SK-N-SH treated with all-trans-retinoic acid at 6 μM for 48 hours (cell line): ENCODE measurements at regions not wholly inside any gene's neighbourhood (a gene's known extent, or its start where the extent isn't known, plus 50 kb on each side); places are given as distances from the start of the nearest gene placed in this dataset.

Source experiments
- ATAC-seq: fragments of 200-7000 bp; cut with Tn5 transposase; 3 replicates; pipeline ENCODE4 v1.9.1; 2020; ENCODE audit warnings: mild to moderate bottlenecking, moderate library complexity
- ARNTL ChIP-seq: fragments of 450-650 bp; formaldehyde crosslinking; IDR thresholded peaks from 2 replicates; pipeline ENCODE4 v1.5.0; 2020; ENCODE audit warnings: low read depth, mild to moderate bottlenecking, moderate library complexity, borderline replicate concordance
- BACH2 ChIP-seq: fragments of 250-450 bp; sonication (Bioruptor Pico); IDR thresholded peaks from 2 replicates; pipeline ENCODE4 v1.9.0; 2021; ENCODE audit warnings: mild to moderate bottlenecking, borderline replicate concordance
- CREB5 ChIP-seq: fragments of 250-450 bp; sonication (Bioruptor Pico); IDR thresholded peaks from 2 replicates; pipeline ENCODE4 v1.5.1; 2020; ENCODE audit warnings: low read depth, mild to moderate bottlenecking, moderate library complexity
- CSRNP3 ChIP-seq: fragments of 250-450 bp; sonication (Bioruptor Pico); IDR thresholded peaks from 2 replicates; pipeline ENCODE4 v1.5.1; 2021; ENCODE audit warnings: mild to moderate bottlenecking, moderate library complexity
- ESRRG ChIP-seq: fragments of 250-450 bp; sonication (Bioruptor Pico); IDR thresholded peaks from 2 replicates; pipeline ENCODE4 v1.6.1; 2021; ENCODE audit warnings: mild to moderate bottlenecking
- GLIS3 ChIP-seq: fragments of 250-450 bp; sonication (Bioruptor Pico); IDR thresholded peaks from 2 replicates; pipeline ENCODE4 v1.5.0; 2020; ENCODE audit warnings: mild to moderate bottlenecking, moderate library complexity
- ISL1 ChIP-seq: fragments of 250-450 bp; sonication (Bioruptor Pico); IDR thresholded peaks from 2 replicates; pipeline ENCODE4 v2.1.2; 2022; ENCODE audit warnings: mild to moderate bottlenecking, moderate library complexity
- OSR1 ChIP-seq: fragments of 250-450 bp; sonication (Bioruptor Pico); IDR thresholded peaks from 2 replicates; pipeline ENCODE4 v1.8.0; 2022; ENCODE audit warnings: moderate library complexity, mild to moderate bottlenecking, inconsistent platforms
- POU6F1 ChIP-seq: fragments of 250-450 bp; sonication (Bioruptor Pico); IDR thresholded peaks from 2 replicates; pipeline ENCODE4 v1.8.0; 2021; ENCODE audit warnings: low read depth, mild to moderate bottlenecking, moderate library complexity, borderline replicate concordance
- PPARA ChIP-seq: fragments of 250-450 bp; sonication (Bioruptor Pico); IDR thresholded peaks from 2 replicates; pipeline ENCODE4 v1.5.0; 2020; ENCODE audit warnings: mild to moderate bottlenecking, borderline replicate concordance
- RARB ChIP-seq: fragments of 250-450 bp; sonication (Bioruptor Pico); IDR thresholded peaks from 2 replicates; pipeline ENCODE4 v1.8.0; 2021; ENCODE audit warnings: mild to moderate bottlenecking, moderate library complexity
- SNAI2 ChIP-seq: fragments of 250-450 bp; sonication (Bioruptor Pico); IDR thresholded peaks from 2 replicates; pipeline ENCODE4 v1.5.0; 2020; ENCODE audit warnings: mild to moderate bottlenecking, moderate library complexity
- TCF4 ChIP-seq: fragments of 250-450 bp; sonication (Bioruptor Pico); IDR thresholded peaks from 2 replicates; pipeline ENCODE4 v1.8.0; 2021; ENCODE audit warnings: mild to moderate bottlenecking, moderate library complexity, borderline replicate concordance
- TOX ChIP-seq: fragments of 250-450 bp; sonication (Bioruptor Pico); IDR thresholded peaks from 2 replicates; pipeline ENCODE4 v1.8.0; 2021; ENCODE audit warnings: mild to moderate bottlenecking, moderate library complexity, borderline replicate concordance
- TSHZ2 ChIP-seq: fragments of 250-450 bp; sonication (Bioruptor Pico); IDR thresholded peaks from 2 replicates; pipeline ENCODE4 v1.5.0; 2020; ENCODE audit warnings: mild to moderate bottlenecking, moderate library complexity
- ZFP3 ChIP-seq: fragments of 250-450 bp; sonication (Bioruptor Pico); IDR thresholded peaks from 2 replicates; pipeline ENCODE4 v1.5.0; 2020; ENCODE audit warnings: mild to moderate bottlenecking, moderate library complexity
- ZFP30 ChIP-seq: fragments of 450-650 bp; formaldehyde crosslinking; IDR thresholded peaks from 2 replicates; pipeline ENCODE4 v1.5.0; 2022; ENCODE audit warnings: mild to moderate bottlenecking, moderate library complexity
- ZNF565 ChIP-seq: fragments of 450-650 bp; formaldehyde crosslinking; conservative IDR thresholded peaks from 2 replicates; pipeline ENCODE4 v1.5.0; 2020; ENCODE audit warnings: low read depth, mild to moderate bottlenecking, moderate library complexity
- ZNF70 ChIP-seq: fragments of 450-650 bp; formaldehyde crosslinking; IDR thresholded peaks from 2 replicates; pipeline ENCODE4 v1.5.0; 2020; ENCODE audit warnings: mild to moderate bottlenecking, moderate library complexity
- ZNF8 ChIP-seq: fragments of 450-650 bp; formaldehyde crosslinking; IDR thresholded peaks from 2 replicates; pipeline ENCODE4 v1.5.0; 2020; ENCODE audit warnings: mild to moderate bottlenecking, moderate library complexity

GRCh38 chr10:36608251-36608650, 517.1 kb upstream of the ANKRD30A start:
- TF ChIP-seq TSHZ2 (CRISPR knock-in tag) (no peak), RARB (CRISPR knock-in tag) (no peak), TCF4 (no peak), CREB5 (CRISPR knock-in tag) (no peak), GLIS3 (CRISPR knock-in tag) (no peak), POU6F1 (CRISPR knock-in tag) (no peak), ESRRG (CRISPR knock-in tag) (no peak), ZFP30 (no peak)
- TF ChIP-seq, all 23 proteins: peak for 0
- ATAC-seq, result peak; percentile 74

GRCh38 chr10:36606234-36606839, 519.1 kb upstream of the ANKRD30A start:
- ATAC-seq, result peak; percentile 63
- TF ChIP-seq TOX (CRISPR knock-in tag) (0 out of 2 replicates have a peak, but pooled peaks have one; percentile 38), ISL1 (CRISPR knock-in tag) (peak; percentile 53), TSHZ2 (CRISPR knock-in tag) (no peak)

GRCh38 chr10:36604316-36604715, 521.1 kb upstream of the ANKRD30A start:
- TF ChIP-seq CREB5 (CRISPR knock-in tag) (no peak), PPARA (CRISPR knock-in tag) (no peak), CSRNP3 (CRISPR knock-in tag) (no peak), ZNF565 (CRISPR knock-in tag) (no peak), TOX (CRISPR knock-in tag) (no peak), ARNTL (CRISPR knock-in tag) (no peak), TSHZ2 (CRISPR knock-in tag) (no peak), BACH2 (CRISPR knock-in tag) (no peak), OSR1 (no peak), ZNF8 (CRISPR knock-in tag) (no peak), SNAI2 (CRISPR knock-in tag) (no peak), GLIS3 (CRISPR knock-in tag) (no peak), TCF4 (no peak), ZFP3 (CRISPR knock-in tag) (no peak), ZNF70 (no peak), ISL1 (CRISPR knock-in tag) (no peak)
- TF ChIP-seq, all 23 proteins: peak for 0
- no peak for ATAC-seq
